ENCODE measurements at regions not wholly inside any gene's neighbourhood (a gene's known extent, or its start where the extent isn't known, plus 50 kb on each side); places are given as distances from the start of the nearest gene placed in this dataset.
"Not testable (repeated sequence)": the region's sequence is repeated elsewhere in the genome, so short reads cannot be mapped to it uniquely, and the experiment has no call there.

- DNase-seq, result peak; percentile 85
Measured at GRCh38 chr21:36207577-36208320, 51.1 kb downstream of the DOP1B start.

- no peak for DNase-seq
Measured at GRCh38 chr21:36208326-36209013, 51.8 kb downstream of the DOP1B start.

GRCh38 chr21:36209626-36210171 lies 53.1 kb downstream of the DOP1B start:
- peak; percentile 58 for DNase-seq

- DNase-seq, result no peak
Measured at GRCh38 chr21:36210779-36211659, 54.4 kb downstream of the DOP1B start.

- peak; percentile 76 for DNase-seq
Measured at GRCh38 chr21:36211660-36212512, 55.3 kb downstream of the DOP1B start.

- DNase-seq, result no peak
Measured at GRCh38 chr21:36212513-36212780, 55.8 kb downstream of the DOP1B start.

- no peak for DNase-seq
Measured at GRCh38 chr21:36214561-36214960, 57.9 kb downstream of the DOP1B start.

GRCh38 chr21:36217743-36218142 lies 61.1 kb downstream of the DOP1B start:
- no peak for DNase-seq

- no peak for DNase-seq
Measured at GRCh38 chr21:36218691-36219090, 62.1 kb downstream of the DOP1B start.

GRCh38 chr21:36223451-36223850 lies 66.8 kb downstream of the DOP1B start:
- no peak for DNase-seq

GRCh38 chr21:36229181-36229580 lies 72.6 kb downstream of the DOP1B start:
- no peak for DNase-seq

- DNase-seq, result not testable (repeated sequence)
Measured at GRCh38 chr21:36231444-36231843, 74.8 kb downstream of the DOP1B start.

- DNase-seq, result no peak
Measured at GRCh38 chr21:36232641-36233040, 76.0 kb downstream of the DOP1B start.

- peak; percentile 66 for DNase-seq
Measured at GRCh38 chr21:36235058-36235582, 78.5 kb downstream of the DOP1B start.

GRCh38 chr21:36236052-36236730 lies 79.6 kb downstream of the DOP1B start:
- no peak for DNase-seq

- DNase-seq, result no peak
Measured at GRCh38 chr21:36237441-36237840, 80.8 kb downstream of the DOP1B start.

- DNase-seq, result no peak
Measured at GRCh38 chr21:36239585-36239984, 80.4 kb upstream of the MORC3 start.

GRCh38 chr21:36241717-36242116 lies 78.3 kb upstream of the MORC3 start:
- no peak for DNase-seq

- no peak for DNase-seq
Measured at GRCh38 chr21:36245115-36245514, 74.9 kb upstream of the MORC3 start.

- DNase-seq, result no peak
Measured at GRCh38 chr21:36245649-36246048, 74.3 kb upstream of the MORC3 start.

- DNase-seq, result no peak
Measured at GRCh38 chr21:36246080-36246631, 73.8 kb upstream of the MORC3 start.
